Colonic mucosa (tissue), 4 donors: ENCODE measurements at regions not wholly inside any gene's neighbourhood (a gene's known extent, or its start where the extent isn't known, plus 50 kb on each side); places are given as distances from the start of the nearest gene placed in this dataset.

Source experiments
- DNase-seq: peaks from one replicate; pipeline ENCODE4 v3.0.0-alpha.2; 2020
- H3K27ac ChIP-seq: fragments of 200-600 bp; one replicate; pipeline ENCODE4 v1.8.0; 2021
- H3K27me3 ChIP-seq: fragments of 200-600 bp; one replicate; pipeline ENCODE4 v1.8.0; 2021
- H3K36me3 ChIP-seq: fragments of 200-600 bp; one replicate; pipeline ENCODE4 v1.8.0; 2021
- H3K4me1 ChIP-seq: fragments of 200-600 bp; one replicate; pipeline ENCODE4 v1.8.0; 2021; ENCODE audit warnings: mild to moderate bottlenecking
- H3K4me3 ChIP-seq: fragments of 200-600 bp; one replicate; pipeline ENCODE4 v1.8.0; 2021
- H3K9ac ChIP-seq, 2 donors: one replicate each; pipeline ENCODE4 v1.7.0; 2013; ENCODE audit warnings: control low read depth in 2 of 2, low read depth in 2 of 2, low read length in 2 of 2
- H3K9me3 ChIP-seq: fragments of 200-600 bp; one replicate; pipeline ENCODE4 v1.8.0; 2021
- CTCF ChIP-seq: fragments of 200-600 bp; IDR thresholded peaks from one replicate; pipeline ENCODE4 v1.8.0; 2022; ENCODE audit warnings: antibody characterized with exemption, mild to moderate bottlenecking
- intact Hi-C: fragments of 100-400 bp; cut with DNase I; formaldehyde crosslinking; loops from one replicate; pipeline ENCODE4 v1.14.1; 2022
- donor health status: healthy.
- donor health status: DM: no; HTN: no; CAD: no.
- donor health status: DM: no; HTN: no; CAD: no.

GRCh38 chr6:100175814-100176310 lies 181.8 kb upstream of the MCHR2 start:
- H3K9ac ChIP-seq: no peak overlapping the region
- H3K36me3 ChIP-seq: no peaks in the 10 kb centered on the region
- no peak for TF ChIP-seq CTCF
- no peaks in the 10 kb centered on the region for H3K27me3 ChIP-seq
- no peak overlapping the region for H3K4me3 ChIP-seq
- no peak for DNase-seq
- intact Hi-C loops: no loop called here
- H3K9me3 ChIP-seq: no peaks in the 10 kb centered on the region
- H3K27ac ChIP-seq: no peak overlapping the region
- no peaks in the 10 kb centered on the region for H3K4me1 ChIP-seq

- no peak for TF ChIP-seq CTCF
- Histone ChIP-seq H3K27ac (no peak overlapping the region), H3K27me3 (no peaks in the 10 kb centered on the region), H3K9me3 (no peaks in the 10 kb centered on the region), H3K36me3 (no peaks in the 10 kb centered on the region), H3K9ac (no peak overlapping the region), H3K4me1 (no peaks in the 10 kb centered on the region), H3K4me3 (no peak overlapping the region)
- no peak for DNase-seq
- intact Hi-C loops: no loop called here
These were observed 179.2 kb upstream of the MCHR2 start for GRCh38 chr6:100173211-100173610.

GRCh38 chr6:100172322-100172713 lies 178.3 kb upstream of the MCHR2 start:
- H3K4me1 ChIP-seq: no peaks in the 10 kb centered on the region
- no peak for DNase-seq
- no peaks in the 10 kb centered on the region for H3K36me3 ChIP-seq
- TF ChIP-seq CTCF: no peak
- H3K27ac ChIP-seq: no peak overlapping the region
- no peaks in the 10 kb centered on the region for H3K9me3 ChIP-seq
- intact Hi-C loops: no loop called here
- no peaks in the 10 kb centered on the region for H3K27me3 ChIP-seq
- no peak overlapping the region for H3K9ac ChIP-seq
- H3K4me3 ChIP-seq: no peak overlapping the region

GRCh38 chr6:100171533-100172321 lies 177.7 kb upstream of the MCHR2 start:
- Histone ChIP-seq H3K27me3 (no peaks in the 10 kb centered on the region), H3K9ac (no peak overlapping the region), H3K9me3 (no peaks in the 10 kb centered on the region), H3K4me3 (no peak overlapping the region), H3K36me3 (no peaks in the 10 kb centered on the region), H3K27ac (no peak overlapping the region), H3K4me1 (no peaks in the 10 kb centered on the region)
- DNase-seq: no peak
- TF ChIP-seq CTCF: no peak
- intact Hi-C loops: no loop called here

- Histone ChIP-seq H3K9ac (no peak overlapping the region), H3K36me3 (no peaks in the 10 kb centered on the region), H3K4me1 (no peaks in the 10 kb centered on the region), H3K27me3 (no peaks in the 10 kb centered on the region), H3K27ac (no peak overlapping the region), H3K4me3 (no peak overlapping the region), H3K9me3 (no peaks in the 10 kb centered on the region)
- intact Hi-C loops: no loop called here
- no peak for TF ChIP-seq CTCF
- DNase-seq: no peak
These were observed 174.1 kb upstream of the MCHR2 start for GRCh38 chr6:100168148-100168547.
